ENCODE measurements at regions not wholly inside any gene's neighbourhood (a gene's known extent, or its start where the extent isn't known, plus 50 kb on each side); places are given as distances from the start of the nearest gene placed in this dataset.

DNA sequence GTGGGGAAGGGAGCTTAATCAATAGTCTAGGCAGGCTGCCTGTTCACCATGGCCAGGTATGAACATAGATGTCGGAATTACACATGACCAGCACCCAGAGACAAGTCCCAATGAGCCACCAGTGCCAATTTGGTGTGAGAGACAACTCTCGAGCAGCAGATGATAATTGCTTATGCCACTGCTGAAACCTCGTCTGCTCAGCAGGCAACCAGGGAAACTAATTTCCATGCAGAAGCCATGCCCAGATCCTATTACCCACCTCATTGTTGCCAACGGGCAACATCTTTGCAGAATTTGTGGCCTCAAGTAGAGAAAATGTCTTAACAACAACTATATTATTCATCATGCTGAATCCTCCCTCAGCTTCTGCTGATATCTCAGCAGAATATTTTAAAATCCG lies 84.9 kb downstream of the CGGBP1 start:
- peaks cover 19% of the 10 kb centered on the region for H3K27me3 Mint-ChIP-seq (ENCODE audit: low read depth)
- H3K36me3 Mint-ChIP-seq (ENCODE audit: low read depth), result no peaks in the 10 kb centered on the region
- H3K4me1 Mint-ChIP-seq (ENCODE audit: low read depth), result no peaks in the 10 kb centered on the region
- no peak overlapping the region for H3K4me3 Mint-ChIP-seq (ENCODE audit: unreplicated experiment)
- DNase-seq (ENCODE audit: low spot score), result no peak
- H3K9me3 Mint-ChIP-seq (ENCODE audit: low read depth), result no peaks in the 10 kb centered on the region
- TF ChIP-seq, protein P1, sequence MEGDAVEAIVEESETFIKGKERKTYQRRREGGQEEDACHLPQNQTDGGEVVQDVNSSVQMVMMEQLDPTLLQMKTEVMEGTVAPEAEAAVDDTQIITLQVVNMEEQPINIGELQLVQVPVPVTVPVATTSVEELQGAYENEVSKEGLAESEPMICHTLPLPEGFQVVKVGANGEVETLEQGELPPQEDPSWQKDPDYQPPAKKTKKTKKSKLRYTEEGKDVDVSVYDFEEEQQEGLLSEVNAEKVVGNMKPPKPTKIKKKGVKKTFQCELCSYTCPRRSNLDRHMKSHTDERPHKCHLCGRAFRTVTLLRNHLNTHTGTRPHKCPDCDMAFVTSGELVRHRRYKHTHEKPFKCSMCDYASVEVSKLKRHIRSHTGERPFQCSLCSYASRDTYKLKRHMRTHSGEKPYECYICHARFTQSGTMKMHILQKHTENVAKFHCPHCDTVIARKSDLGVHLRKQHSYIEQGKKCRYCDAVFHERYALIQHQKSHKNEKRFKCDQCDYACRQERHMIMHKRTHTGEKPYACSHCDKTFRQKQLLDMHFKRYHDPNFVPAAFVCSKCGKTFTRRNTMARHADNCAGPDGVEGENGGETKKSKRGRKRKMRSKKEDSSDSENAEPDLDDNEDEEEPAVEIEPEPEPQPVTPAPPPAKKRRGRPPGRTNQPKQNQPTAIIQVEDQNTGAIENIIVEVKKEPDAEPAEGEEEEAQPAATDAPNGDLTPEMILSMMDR (IDR thresholded peaks at IDR 0.05), result no peak
- no peak overlapping the region for H3K27ac Mint-ChIP-seq (ENCODE audit: unreplicated experiment)

DNA sequence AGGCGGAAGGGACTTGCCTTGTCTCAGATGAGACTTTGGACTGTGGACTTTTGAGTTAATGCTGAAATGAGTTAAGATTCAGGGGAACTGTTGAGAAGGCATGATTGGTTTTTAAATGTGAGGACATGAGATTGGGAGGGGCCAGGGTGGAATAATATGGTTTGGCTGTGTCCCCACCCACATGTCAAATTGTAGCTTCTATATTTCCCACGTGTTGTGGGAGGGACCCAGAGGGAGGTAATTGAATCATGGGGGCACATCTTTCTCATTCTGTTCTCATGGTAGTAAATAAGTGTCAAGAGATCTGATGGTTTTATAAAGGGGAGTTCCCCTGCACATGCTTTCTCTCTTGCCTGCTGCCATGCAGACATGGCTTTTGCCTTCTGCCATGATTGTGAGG lies 89.2 kb downstream of the CGGBP1 start:
- TF ChIP-seq, protein P1 (IDR thresholded peaks at IDR 0.05), result no peak
- DNase-seq (ENCODE audit: low spot score), result no peak
- peaks cover 21% of the 10 kb centered on the region for H3K27me3 Mint-ChIP-seq (ENCODE audit: low read depth)
- H3K9me3 Mint-ChIP-seq (ENCODE audit: low read depth), result no peaks in the 10 kb centered on the region
- no peak overlapping the region for H3K27ac Mint-ChIP-seq (ENCODE audit: unreplicated experiment)
- H3K4me1 Mint-ChIP-seq (ENCODE audit: low read depth), result no peaks in the 10 kb centered on the region
- no peaks in the 10 kb centered on the region for H3K36me3 Mint-ChIP-seq (ENCODE audit: low read depth)
- no peak overlapping the region for H3K4me3 Mint-ChIP-seq (ENCODE audit: unreplicated experiment)

DNA sequence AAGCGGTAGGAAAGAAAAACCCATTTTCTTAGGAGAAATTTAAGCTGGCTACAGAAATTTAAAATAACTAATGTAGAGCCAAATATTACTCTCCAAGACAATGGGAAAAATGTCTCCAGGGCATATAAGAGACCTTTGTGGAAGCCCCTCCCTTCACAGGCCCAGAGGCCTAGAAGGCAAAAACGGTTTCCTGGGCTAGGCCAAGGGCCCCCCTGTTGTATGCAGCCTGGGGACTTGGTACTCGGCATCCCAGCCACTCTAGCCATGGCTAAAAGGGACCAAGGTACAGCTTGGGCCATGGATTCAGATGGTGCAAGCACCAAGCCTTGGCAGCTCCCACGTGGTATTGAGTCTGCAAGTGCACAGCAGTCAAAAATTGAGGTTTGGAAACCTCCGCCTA lies 90.1 kb downstream of the CGGBP1 start:
- TF ChIP-seq, protein P1 (IDR thresholded peaks at IDR 0.05), result no peak
- no peak for DNase-seq (ENCODE audit: low spot score)
- no peaks in the 10 kb centered on the region for H3K9me3 Mint-ChIP-seq (ENCODE audit: low read depth)
- H3K27ac Mint-ChIP-seq (ENCODE audit: unreplicated experiment), result no peak overlapping the region
- H3K4me3 Mint-ChIP-seq (ENCODE audit: unreplicated experiment), result no peak overlapping the region
- H3K36me3 Mint-ChIP-seq (ENCODE audit: low read depth), result no peaks in the 10 kb centered on the region
- H3K4me1 Mint-ChIP-seq (ENCODE audit: low read depth), result no peaks in the 10 kb centered on the region
- peaks cover 18% of the 10 kb centered on the region for H3K27me3 Mint-ChIP-seq (ENCODE audit: low read depth)

- Mint-ChIP-seq H3K9me3 (ENCODE audit: low read depth) (no peaks in the 10 kb centered on the region), H3K4me3 (ENCODE audit: unreplicated experiment) (no peak overlapping the region), H3K36me3 (ENCODE audit: low read depth) (no peaks in the 10 kb centered on the region), H3K27me3 (ENCODE audit: low read depth) (peaks cover 8% of the 10 kb centered on the region), H3K27ac (ENCODE audit: unreplicated experiment) (no peak overlapping the region), H3K4me1 (ENCODE audit: low read depth) (no peaks in the 10 kb centered on the region)
- DNase-seq (ENCODE audit: low spot score), result no peak
- TF ChIP-seq, protein P1 (IDR thresholded peaks at IDR 0.05), result no peak
Observed at GRCh38 chr3:87958289-87958688, 100.5 kb downstream of the CGGBP1 start.

- Mint-ChIP-seq H3K36me3 (ENCODE audit: low read depth) (no peaks in the 10 kb centered on the region), H3K4me3 (ENCODE audit: unreplicated experiment) (no peak overlapping the region), H3K27me3 (ENCODE audit: low read depth) (peaks cover 13% of the 10 kb centered on the region), H3K4me1 (ENCODE audit: low read depth) (no peaks in the 10 kb centered on the region), H3K9me3 (ENCODE audit: low read depth) (no peaks in the 10 kb centered on the region), H3K27ac (ENCODE audit: unreplicated experiment) (no peak overlapping the region)
- no peak for DNase-seq (ENCODE audit: low spot score)
- TF ChIP-seq, protein P1 (IDR thresholded peaks at IDR 0.05), result no peak
Observed at GRCh38 chr3:87957575-87957974, 101.2 kb downstream of the CGGBP1 start.

All from chondrocyte (in vitro differentiated cells).